GM18498 (cell line): ENCODE measurements at regions not wholly inside any gene's neighbourhood (a gene's known extent, or its start where the extent isn't known, plus 50 kb on each side); places are given as distances from the start of the nearest gene placed in this dataset.

Experiments
- ATAC-seq: cut with Tn5 transposase; IDR thresholded peaks from one replicate; pipeline ENCODE4 v1.9.1; 2021; ENCODE audit warnings: mild to moderate bottlenecking, moderate library complexity; ENCODE audit not compliant: unreplicated experiment

DNA sequence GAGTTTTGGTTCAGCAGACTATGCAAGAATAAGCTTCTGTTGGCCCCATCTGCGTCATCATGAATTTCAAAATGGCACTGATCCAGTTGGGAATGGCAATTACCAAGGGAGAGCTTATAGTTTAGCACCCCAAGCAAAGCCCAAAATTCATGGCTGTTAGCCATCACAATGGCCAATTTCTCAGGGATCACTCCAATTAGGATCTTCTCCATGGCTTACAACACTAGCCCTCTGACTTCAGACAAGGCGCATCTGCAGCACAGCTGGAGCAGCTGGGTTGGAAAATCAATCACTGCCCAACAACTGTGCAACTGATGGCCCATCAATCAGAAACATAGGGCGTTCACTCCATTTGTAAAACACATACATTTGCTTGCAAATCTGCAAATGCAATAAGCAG, 273.6 kb downstream of the SRBD1 start:
- no peak for ATAC-seq

DNA sequence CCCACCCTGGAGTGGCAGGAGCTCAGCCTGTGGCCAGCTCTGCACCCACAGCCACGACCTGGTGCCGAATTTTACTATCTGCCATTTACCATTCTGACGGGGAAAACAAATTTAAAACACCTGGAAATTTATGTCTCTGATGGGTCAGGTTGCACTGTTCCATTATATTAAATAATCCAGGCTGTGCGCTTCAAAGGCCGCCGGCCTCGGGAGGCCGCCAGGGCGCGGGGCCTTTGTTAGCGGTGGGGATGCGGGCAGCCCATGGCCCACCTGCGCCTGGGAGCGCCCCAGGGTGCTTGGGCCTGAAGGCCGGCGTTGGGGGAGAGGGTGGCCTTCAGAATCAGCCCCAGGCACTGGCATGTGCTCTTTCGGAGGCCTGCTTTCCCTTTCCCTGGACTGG, 276.9 kb downstream of the SRBD1 start:
- ATAC-seq, result no peak

DNA sequence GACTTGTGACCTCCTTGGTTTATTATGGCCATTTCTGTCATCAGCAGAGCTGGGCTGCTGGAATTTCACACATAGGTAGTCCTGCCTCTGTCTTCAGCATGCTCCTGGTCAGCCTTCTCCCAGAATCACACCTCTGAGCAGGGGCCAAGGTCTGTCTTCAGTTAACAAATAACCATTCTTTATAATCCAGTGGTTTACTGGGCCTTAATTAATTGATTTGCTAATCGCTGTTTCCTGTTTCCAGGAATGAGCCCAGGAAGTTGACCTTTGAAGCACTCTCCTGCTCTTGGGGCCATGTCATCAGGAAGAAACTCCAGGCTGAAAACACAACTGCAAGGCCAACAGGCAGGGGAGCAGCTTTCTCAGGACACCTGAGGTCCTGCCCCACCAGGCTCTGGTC, 278.5 kb downstream of the SRBD1 start:
- no peak for ATAC-seq

DNA sequence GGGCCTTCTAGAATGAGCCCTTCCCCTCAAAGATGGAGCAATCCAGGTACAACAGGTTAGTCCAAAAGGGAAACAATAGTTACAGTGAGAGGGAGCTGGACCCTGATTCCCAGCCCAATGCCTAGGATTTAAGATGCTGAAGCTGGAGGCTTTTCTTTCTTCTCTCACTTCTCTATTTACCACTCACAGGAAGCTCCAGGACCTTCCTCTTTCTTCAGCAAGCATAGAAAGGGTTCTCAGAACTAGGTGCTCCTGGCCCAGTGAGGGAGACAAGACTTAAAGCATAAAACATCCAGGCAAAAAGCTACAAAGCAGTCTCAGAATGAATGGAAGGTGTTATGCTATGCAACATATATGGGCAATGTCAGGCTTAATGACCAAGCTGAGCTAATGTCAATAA, 279.0 kb downstream of the SRBD1 start:
- no peak for ATAC-seq

DNA sequence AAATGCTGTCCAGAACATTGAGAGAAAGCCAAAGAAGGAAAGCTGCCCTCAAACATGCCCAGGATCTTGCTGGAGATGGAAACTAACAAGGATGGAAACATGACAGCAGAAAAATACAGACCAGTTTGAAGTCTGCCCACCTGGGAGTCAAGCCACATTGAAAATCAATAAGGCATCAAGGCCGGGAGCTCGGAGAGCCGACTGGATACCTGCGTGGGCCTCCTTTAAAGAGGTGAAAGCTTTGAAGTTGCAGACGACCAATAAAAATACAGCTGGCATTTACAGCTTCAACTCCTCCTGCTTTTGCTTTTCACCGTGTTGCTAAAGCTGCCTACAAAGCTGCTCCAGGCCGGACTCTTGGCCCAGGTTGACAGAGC, 279.7 kb downstream of the SRBD1 start:
- ATAC-seq, result no peak

DNA sequence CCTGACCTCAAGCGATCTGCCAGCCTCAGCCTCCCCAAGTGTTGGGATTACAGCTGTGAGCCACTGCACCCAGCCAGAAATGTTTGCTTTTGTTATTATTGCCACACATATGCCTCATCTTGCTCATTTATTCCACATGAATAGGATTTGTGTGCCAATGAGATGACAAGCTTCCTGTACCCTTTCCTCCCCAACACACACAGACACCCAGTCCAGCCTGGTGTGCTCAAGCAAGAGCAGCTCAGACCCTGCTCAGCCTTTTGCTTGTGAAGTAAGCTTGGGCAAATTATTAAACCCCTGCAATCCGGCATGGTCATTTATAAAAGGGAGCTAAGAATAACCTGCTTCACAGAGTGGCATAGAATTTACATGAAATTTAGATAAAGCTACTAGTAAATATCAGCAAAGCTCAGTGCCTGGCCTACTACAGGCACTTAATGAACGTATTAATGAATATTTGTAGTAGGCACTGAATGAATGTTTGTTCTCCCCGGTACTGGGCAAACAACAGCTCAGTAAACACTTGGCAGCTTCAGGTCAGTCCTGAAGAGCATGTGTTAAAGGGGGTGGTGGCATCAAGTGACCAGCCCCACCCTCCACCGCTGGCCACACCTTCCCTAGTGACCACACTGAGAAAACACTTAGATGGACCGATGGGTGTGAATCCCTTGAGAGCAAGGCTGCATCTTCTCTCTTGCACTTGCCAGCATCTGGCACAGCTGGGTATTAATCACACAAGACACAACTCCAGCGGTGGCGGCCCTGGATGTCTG, 280.2 kb downstream of the SRBD1 start:
- no peak for ATAC-seq

DNA sequence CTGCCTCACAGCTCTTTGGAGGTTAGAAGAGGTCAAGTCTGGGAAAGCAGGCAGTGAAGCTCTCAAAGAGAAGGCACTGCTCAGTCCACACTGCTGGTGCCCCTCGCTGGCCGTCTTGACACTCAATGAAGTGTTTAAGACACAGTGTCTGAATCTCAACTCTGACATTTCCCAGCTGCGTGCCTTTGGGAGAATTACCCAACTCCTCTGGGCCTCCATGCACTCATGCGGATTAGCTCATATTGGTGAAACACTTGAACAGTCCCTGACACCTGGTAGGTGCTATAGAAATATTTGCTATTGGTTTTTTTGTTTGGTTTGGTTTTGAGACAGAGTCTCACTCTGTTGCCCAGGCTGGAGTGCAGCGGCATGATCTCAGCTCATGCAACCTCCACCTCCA, 281.0 kb downstream of the SRBD1 start:
- no peak for ATAC-seq

DNA sequence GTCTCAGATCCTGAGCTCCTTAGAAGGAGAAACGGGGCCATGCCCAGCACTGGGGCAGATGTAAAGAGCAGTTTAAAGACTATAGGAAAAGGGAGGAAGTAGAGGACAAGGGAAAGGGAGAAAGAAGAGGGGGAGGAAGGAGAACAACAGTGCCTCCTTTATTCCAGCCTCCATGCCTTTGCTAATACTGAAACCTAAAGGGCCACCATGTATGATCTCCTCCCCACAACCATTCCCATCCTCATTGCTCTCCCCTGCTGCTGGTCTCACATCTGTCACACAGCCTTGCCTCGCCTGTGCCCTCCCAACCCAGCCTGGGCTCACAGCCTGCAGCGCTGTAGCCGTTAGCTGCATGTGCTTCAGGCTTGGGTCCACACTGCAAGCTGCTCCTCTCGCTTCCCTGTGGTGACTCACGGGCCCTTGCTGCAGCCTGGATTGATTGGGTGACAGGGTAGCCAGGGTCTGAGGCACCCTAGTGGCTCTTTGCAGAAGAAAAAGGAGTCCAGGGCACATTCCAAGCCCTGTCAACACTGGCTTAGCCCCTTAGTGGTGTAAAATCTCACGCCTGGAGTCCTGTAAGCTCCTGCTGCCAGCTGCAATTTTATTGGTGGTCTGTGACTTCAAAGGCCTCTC, 281.9 kb downstream of the SRBD1 start:
- ATAC-seq, result no peak

DNA sequence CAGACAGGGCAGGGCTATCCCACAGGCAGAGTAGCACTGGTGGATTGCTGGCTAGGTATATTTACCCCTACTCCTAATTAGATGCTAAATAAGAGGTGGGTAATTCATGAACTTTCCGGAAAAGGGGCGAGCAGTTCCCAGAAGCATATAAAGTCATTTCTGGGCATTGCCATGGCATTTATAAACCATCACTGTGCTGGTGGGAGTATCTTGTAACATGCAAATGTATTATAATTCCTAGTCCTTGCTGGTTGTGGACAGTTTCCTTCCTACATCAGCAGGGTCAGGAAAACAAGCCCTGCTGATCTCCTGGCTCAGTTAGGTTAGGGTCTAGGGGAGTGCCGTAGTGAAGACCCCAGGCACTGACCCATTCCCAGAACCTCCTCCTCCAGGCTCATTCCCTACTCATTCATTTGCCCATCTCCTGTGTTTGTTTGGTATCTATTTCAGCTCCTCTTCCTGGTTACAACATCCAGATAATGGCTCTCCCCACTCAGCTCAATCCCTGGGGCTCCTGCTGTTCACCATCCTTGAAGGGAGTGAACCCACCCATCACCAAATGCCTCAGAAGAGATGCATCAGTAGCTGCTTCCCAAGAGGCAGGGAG, 282.7 kb downstream of the SRBD1 start:
- no peak for ATAC-seq

DNA sequence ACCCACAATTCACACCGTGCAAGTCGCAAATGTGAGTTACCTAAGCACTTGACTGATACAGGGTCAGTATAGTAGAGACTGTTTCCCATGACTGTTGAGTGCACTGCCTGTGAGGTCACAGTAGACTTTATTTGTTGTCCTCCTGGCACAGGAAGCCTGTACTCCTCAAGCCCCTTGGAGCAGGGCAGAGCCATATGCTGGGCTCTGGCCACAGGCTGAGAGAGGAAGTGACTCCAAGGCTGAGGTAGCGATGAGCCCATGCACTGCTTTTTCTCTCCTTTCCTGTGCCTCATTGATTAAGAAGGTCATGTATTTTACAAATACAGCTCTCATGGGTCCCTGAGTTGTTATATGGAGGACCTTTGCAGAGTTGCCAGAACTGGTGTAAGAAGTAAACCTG, 287.7 kb downstream of the SRBD1 start:
- ATAC-seq, result no peak

DNA sequence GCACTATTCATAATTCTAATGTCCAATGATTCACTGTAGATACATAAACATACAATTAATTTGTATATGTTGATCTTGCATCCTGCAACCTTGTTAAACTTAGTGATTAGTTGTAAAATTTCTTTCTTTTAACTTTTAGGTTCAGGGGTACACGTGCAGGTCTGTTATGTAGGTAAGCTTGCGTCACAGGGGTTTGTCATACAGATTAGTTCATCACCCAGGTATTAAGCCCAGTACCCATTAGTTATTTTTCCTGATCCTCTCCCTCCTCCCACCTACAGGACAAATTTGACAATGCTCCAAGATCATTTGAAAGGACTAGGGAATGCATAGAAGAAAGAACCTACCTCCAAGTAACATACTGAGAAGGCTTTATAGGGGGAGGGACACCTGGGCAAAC, 290.1 kb downstream of the SRBD1 start:
- ATAC-seq, result no peak

DNA sequence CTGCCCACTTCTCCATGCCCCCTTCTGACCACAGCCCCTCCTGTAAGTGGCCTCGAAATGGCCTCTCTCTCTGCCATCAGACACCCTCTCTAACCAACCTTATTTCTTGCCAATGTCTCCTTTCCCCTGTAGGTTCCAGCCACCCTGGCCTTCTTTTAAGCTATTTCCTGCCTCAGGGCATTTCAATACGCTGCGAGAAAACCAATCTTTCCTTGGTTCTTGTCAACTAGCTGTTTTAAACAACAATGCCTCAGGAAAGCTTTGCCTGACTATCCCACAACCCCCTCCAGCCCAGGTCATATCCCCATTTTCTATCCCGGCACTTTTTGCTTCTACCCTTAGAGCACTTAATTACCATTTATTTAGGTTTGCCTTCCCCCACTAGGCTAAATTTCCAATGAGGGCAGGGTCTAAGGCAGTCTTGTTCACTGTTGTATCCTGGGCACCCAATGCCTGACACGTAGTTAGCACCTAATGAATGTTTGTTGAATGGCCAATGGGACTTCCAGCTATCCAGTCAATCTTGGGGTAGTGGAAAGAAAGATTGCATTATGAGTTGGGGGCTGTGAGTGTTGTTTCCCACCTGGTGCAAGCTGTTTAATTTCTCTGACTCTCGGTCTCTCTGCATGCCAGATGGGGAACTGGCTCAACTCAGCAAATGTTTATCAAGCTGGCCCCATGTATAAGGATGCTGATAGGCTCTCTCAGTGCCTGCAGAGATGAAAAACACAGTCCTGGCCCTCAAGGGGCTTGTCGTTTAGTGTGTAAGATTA, 291.2 kb downstream of the SRBD1 start:
- no peak for ATAC-seq

DNA sequence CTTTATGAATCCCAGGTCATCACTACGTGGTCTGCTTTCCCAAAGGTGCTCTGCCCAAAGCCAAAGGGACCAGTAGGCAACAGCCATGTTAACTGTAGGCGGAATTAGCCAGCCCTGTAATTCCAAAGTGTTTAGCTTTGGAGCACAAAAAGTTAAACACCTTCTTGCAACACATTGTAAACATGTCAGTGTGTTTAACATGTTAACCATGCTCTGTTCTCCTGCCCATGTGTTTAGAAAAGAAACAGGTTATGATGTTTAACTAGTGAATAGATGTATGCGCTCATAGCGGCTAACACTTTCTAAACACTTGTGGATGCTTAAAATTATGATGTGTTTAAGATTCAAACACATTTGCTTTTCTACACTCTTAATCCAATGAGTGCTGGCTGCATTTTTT, 292.4 kb downstream of the SRBD1 start:
- ATAC-seq, result no peak

DNA sequence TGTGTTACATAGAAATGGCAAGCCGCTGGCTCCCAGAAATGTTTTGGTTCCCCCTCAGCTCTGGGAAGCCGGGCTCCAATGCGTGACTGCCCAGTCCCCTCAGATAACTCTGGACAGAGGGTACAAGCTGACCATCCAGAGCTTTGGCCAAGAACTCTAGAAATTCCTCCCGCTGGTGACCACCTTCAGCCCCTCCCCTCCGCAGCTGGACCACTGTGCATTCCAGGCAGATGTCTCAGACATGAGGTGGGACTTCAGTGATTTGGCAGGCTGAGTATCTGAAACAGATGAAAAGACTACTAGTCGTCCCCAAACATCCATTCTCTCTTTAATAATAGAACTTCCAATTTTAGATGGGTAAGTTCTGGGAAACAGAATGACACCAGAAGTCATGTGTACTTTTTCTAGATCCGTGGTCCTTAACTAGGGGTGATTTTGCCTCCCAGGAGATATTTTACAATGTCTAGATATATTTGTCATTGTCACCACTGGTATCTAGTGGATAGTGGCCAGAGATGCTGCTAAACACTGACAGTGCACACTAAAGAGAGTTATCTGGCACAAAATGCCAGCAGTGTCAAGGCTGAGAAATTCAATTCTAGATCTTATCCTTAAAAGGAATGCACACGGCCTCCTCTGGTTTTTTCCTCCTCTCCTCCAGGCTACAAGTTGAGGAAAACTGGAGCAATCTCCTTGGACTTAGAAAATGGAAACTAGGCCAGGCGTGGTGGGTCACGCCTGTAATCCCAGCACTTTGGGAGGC, 294.3 kb downstream of the SRBD1 start:
- ATAC-seq, result no peak

DNA sequence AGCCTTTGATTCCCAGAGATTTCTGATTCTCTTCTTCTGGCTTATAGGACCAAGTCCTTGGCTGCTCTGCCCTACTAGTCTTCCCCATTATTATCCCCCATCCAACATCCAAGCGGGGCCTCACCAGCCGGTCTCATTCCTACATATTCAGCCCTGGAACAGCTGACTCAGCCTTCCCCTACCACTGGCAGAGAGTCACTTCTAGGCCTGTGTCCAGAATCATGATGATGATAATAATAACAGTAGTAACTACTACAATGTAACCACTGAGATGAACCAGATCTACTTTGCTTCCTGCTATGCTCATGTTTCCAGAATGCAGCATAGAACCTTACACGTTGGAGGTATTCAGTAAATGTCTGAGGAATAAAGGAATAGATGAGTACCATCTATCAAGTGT, 295.2 kb downstream of the SRBD1 start:
- no peak for ATAC-seq

DNA sequence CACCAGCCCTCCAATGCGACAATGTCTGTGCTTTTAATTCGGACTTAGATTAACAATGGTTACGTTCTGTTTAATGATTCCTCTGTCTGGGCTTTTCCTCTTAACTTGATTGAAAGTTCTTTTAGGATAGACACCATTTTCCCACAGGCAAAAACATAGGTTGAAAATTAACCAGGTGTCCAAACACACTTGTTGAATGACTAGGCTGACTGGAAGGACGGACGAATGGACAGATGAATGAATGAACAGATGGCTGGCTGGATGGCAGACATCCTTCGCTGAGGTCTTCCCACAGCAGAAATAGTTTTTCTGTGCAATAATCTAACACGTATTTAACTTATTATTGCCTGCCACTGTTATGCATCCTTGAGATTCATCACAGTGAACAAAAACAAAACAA, 298.8 kb downstream of the SRBD1 start:
- no peak for ATAC-seq

DNA sequence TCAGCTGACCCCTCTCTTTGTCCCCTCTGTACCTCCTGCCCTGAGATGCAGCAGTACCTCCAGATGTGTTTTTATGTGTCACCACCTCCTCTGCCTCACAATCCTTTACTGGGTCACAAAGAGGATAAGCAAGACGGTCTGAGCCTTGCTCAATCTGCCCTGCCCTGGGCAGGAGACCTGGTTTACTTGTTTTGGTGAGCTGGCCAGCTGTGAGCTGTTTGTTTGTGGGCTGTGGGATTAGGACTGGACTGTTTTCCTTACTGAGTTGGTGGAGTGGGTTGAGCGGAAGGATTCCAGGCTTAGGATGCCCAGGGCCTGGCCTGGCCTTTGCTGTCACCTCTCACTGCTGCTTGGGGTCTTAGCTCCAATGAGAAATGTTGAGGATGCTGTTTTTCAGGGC, 299.5 kb downstream of the SRBD1 start:
- no peak for ATAC-seq

DNA sequence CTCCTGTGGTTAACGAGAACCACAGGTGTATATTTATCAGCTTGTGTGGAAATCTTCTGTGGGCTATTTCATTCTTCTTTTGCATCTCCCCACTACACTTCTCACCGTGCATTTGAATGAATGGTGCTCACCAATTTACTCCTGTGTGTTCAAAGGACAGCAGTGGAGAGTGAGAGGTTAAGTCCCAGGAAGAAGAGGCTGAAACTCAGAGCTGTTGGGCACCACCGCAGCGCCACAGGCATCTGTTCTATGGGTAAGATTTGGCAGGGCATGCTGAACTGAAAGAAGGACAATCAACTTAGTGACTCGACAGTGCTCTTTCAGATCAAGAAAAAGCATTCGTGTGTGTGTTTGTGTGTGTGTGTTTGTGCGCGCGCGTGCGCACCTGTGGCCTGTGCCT, 297.9 kb upstream of the SIX2 start:
- no peak for ATAC-seq

DNA sequence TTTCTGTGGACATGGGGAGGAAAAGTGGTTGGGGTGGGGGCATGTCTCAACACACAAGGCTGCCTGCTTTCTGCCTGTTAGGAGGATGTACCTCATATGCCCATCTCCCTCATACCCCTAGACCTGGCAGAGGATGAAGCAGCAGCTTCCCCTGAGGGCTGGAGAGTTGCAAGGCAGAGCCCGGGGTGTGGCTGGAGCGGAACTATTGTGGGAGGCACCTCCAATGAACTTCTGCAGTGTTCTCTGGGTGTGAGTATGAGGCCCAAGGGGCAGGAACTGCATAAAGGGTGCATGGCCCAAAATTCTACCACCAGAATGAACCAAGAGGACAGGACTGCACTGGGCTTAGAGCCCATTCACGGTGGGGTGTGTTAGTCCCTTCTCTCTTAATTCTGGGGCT, 296.3 kb upstream of the SIX2 start:
- ATAC-seq, result no peak

DNA sequence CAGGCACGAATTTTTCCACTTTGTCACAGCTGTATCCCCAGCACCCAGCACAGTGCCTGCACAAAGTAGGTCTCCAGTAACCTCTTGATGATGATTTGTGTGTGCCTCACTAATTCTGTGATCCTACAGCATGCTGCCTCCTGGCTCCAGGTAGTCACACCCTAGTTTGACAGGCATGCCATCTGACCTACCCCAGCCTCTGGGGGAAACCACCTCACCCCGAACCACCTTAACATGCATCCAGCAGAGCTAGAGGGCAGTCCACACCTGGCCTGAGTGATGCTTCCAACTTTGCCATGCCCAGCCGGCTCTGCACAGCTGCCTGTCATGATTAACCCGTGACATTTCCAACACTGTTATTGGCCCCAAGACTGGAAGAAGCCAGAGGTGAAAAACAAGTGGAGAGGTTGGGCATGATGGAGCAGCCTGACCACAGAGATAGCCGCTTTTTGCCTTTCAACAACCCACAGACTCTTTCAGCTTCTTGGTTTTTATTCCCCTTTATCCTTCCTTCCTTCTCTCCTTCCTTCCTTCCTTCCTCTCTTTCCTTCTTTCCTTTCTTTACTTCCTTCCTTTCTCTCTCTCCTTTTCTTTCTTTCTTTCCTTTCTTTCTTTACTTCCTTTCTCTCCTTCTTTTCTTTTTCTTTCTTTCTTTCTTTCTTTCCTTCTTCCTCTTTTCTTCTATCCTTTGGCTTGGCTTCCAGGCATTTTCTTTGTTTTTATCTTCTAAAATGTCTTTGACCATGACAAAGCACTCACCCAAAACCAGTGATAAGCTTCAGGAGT, 294.4 kb upstream of the SIX2 start:
- no peak for ATAC-seq
